Gastroesophageal sphincter (tissue), 4 donors: ENCODE measurements at regions not wholly inside any gene's neighbourhood (a gene's known extent, or its start where the extent isn't known, plus 50 kb on each side); places are given as distances from the start of the nearest gene placed in this dataset.

Experiments used
- ATAC-seq: fragments of 150-250 bp; one replicate; pipeline ENCODE4 v1.9.1; 2016; ENCODE audit warnings: mild to moderate bottlenecking, moderate library complexity
- H3K27ac ChIP-seq, 4 donors: fragments of 200-600 bp; sonication (generic) in 3 of 4; 1 replicate in 3 of 4; 2 replicates in 1 of 4; pipeline ENCODE4 v1.5.1; 2016 to 2019
- H3K27me3 ChIP-seq: fragments of 200-600 bp; sonication (generic); one replicate; pipeline ENCODE4 v1.5.1; 2019
- H3K36me3 ChIP-seq, 2 donors: fragments of 200-600 bp; sonication (generic); one replicate each; pipeline ENCODE4 v1.5.1; 2019; ENCODE audit warnings: control low read depth in 1 of 2
- H3K4me1 ChIP-seq, 3 donors: fragments of 200-600 bp; sonication (generic); 1 replicate in 2 of 3; 2 replicates in 1 of 3; pipeline ENCODE4 v1.5.1; 2016 to 2019; ENCODE audit warnings: control low read depth in 2 of 3
- H3K4me3 ChIP-seq, 2 donors: fragments of 200-600 bp; sonication (generic); one replicate each; pipeline ENCODE4 v1.5.1; 2019; ENCODE audit warnings: mild to moderate bottlenecking in 1 of 2, moderate library complexity in 1 of 2
- H3K9me3 ChIP-seq, 3 donors: fragments of 200-600 bp; sonication (generic); one replicate each; pipeline ENCODE4 v1.5.1; 2017 to 2019; ENCODE audit warnings: control low read depth in 2 of 3
- EP300 ChIP-seq: sonication (generic); formaldehyde crosslinking; IDR thresholded peaks from one replicate; pipeline ENCODE4 v1.6.1; 2017; ENCODE audit warnings: antibody characterized with exemption, mild to moderate bottlenecking
- POLR2A ChIP-seq, 2 donors: fragments of 450-650 bp; IDR thresholded peaks; one replicate each; pipeline ENCODE4 v1.6.1; 2017; ENCODE audit warnings: antibody characterized with exemption in 2 of 2, mild to moderate bottlenecking in 2 of 2, moderate library complexity in 1 of 2
- POLR2AphosphoS5 ChIP-seq: sonication (generic); formaldehyde crosslinking; IDR thresholded peaks from one replicate; pipeline ENCODE4 v1.6.1; 2017; ENCODE audit warnings: antibody characterized with exemption
- WGBS, 2 donors: methylation state at CpG; one replicate each; pipeline ENCODE4 v1.1.5; 2018; ENCODE audit warnings: low coverage in 1 of 2; 5-methylcytosine and 5-hydroxymethylcytosine counted together
- TF ChIP-seq, protein P1 (sequence below), 4 experiments: fragments of 200-600 bp in 2 of 4; fragments of 450-650 bp in 2 of 4; sonication (generic) in 1 of 4; IDR thresholded peaks; one replicate each; pipeline ENCODE4 v1.5.1; 2017 to 2019; ENCODE audit warnings: antibody characterized with exemption in 4 of 4, mild to moderate bottlenecking in 2 of 4, moderate library complexity in 2 of 4

DNA sequence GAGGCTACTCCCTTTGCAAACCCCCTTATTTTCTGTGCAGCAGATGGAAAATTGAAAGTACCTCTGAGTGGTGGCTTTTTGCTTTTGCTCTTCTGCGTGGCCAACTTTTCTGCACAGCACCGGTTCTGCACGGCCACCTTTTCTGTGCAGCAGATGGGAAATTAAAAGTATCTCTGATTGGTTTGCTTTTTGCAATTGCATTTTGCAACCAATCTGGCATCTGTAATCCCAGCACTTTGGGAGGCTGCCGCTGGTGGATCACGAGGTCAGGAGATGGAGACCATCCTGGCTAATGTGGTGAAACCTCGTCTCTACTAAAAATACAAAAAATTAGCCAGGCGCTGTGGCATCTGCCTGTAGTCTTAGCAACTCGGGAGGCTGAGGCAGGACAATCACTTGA is 79.5 kb upstream of the CHMP2B start:
- no peak for TF ChIP-seq EP300
- TF ChIP-seq POLR2A (IDR thresholded peaks at IDR 0.05): no peak
- no peak for TF ChIP-seq POLR2AphosphoS5
- WGBS, 2 donors: 89 to 92% methylated on average over 3 to 8 of the region's 8 CpGs

DNA sequence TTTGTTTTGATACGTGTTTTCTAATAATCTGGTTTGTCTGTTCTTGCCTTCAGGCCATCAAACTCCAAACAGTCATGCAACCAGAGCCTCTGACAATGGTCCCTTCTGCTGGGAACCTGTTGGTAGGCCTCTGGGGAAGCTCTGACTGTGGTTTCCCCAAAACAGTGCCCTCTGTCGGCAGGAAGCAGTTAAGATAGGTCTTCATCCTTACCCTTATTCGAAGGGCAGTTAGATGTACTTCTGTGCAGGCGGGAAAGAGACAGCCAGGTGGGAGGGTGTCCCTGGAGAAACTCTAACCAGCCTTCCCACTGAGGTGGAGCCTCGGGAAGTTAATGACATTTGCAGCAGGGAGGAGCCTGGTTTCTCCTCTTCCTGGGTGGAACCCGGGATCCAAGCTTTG is 81.6 kb upstream of the CHMP2B start:
- H3K27ac ChIP-seq: no peak overlapping the region
- no peaks in the 10 kb centered on the region for H3K4me1 ChIP-seq
- H3K36me3 ChIP-seq: no peaks in the 10 kb centered on the region
- 50% methylated on average over 2 of the region's 6 CpGs; no CpG with 5 or more reads in 1 of the 2 donors for WGBS, 2 donors
- peaks cover 0 to 16% (median 0%) of the 10 kb centered on the region in 3 donors for H3K9me3 ChIP-seq
- no peak for ATAC-seq
- TF ChIP-seq POLR2A (IDR thresholded peaks at IDR 0.05) (no peak), POLR2AphosphoS5 (no peak), EP300 (no peak)
- TF ChIP-seq, protein P1, sequence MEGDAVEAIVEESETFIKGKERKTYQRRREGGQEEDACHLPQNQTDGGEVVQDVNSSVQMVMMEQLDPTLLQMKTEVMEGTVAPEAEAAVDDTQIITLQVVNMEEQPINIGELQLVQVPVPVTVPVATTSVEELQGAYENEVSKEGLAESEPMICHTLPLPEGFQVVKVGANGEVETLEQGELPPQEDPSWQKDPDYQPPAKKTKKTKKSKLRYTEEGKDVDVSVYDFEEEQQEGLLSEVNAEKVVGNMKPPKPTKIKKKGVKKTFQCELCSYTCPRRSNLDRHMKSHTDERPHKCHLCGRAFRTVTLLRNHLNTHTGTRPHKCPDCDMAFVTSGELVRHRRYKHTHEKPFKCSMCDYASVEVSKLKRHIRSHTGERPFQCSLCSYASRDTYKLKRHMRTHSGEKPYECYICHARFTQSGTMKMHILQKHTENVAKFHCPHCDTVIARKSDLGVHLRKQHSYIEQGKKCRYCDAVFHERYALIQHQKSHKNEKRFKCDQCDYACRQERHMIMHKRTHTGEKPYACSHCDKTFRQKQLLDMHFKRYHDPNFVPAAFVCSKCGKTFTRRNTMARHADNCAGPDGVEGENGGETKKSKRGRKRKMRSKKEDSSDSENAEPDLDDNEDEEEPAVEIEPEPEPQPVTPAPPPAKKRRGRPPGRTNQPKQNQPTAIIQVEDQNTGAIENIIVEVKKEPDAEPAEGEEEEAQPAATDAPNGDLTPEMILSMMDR (IDR thresholded peaks at IDR 0.05): no peak
- no peak overlapping the region for H3K4me3 ChIP-seq
- H3K27me3 ChIP-seq: no peaks in the 10 kb centered on the region

More for the DNA sequence above, 79.5 kb upstream of the CHMP2B start:
- no peak overlapping the region for H3K27ac ChIP-seq
- H3K9me3 ChIP-seq: no peaks in the 10 kb centered on the region
- no peaks in the 10 kb centered on the region for H3K4me1 ChIP-seq
- H3K4me3 ChIP-seq: no peak overlapping the region
- H3K36me3 ChIP-seq: no peaks in the 10 kb centered on the region
- ATAC-seq: no peak
- no peaks in the 10 kb centered on the region for H3K27me3 ChIP-seq

DNA sequence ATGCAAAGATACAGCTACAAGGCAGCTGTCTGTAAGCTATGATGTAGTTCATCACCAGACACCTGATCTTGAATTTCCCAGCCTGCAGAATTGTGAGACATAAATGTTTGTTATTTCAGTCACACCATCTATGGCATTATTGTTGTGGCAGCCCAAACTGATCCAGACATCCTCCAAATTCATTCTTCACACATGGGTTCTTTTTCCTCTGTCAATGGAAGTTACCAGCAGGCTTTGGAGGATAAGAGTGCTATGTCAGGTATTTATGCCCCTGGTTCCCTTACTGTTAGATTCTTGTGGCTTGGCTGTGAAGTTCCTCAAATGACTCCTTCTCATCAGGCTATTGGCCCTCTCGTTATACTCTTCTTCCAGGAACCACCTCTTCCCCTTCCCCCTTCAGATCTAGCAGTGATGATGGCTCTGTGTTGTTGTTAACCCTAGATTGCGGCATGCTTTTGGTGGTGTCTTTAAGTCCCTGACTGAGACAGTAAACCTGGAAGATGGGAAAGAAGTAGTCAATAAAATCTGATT is 91.0 kb upstream of the CHMP2B start:
- no peaks in the 10 kb centered on the region for H3K4me1 ChIP-seq
- ATAC-seq: no peak
- H3K27me3 ChIP-seq: no peaks in the 10 kb centered on the region
- H3K27ac ChIP-seq: no peak overlapping the region
- H3K9me3 ChIP-seq: peaks cover 0 to 12% (median 0%) of the 10 kb centered on the region in 3 donors
- 65% methylated on average over 2 of the region's 2 CpGs; no CpG with 5 or more reads in 1 of the 2 donors for WGBS, 2 donors
- H3K36me3 ChIP-seq: no peaks in the 10 kb centered on the region
- TF ChIP-seq POLR2A (IDR thresholded peaks at IDR 0.05): no peak
- no peak for TF ChIP-seq EP300
- TF ChIP-seq, protein P1 (IDR thresholded peaks at IDR 0.05): no peak
- no peak for TF ChIP-seq POLR2AphosphoS5
- H3K4me3 ChIP-seq: no peak overlapping the region

DNA sequence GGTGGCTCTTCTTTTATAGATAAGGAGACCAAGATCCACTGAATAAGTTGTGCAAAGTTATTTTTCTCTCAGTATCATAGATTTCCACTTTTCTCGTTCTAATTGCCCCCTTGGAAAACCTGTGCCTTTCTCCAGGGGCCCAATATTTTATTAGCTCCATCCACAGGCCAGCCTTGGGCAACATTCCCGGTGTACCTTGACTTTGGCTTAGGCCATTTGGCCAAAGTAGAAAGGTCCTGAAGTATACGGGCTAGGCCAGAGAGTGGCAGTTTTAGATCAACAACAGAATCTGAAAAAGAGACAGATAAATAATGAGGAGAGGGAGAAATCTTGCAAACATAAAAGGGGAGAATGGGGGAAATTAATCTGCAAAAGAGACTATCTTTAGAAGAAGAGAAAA is 91.7 kb upstream of the CHMP2B start:
- Histone ChIP-seq H3K27me3 (no peaks in the 10 kb centered on the region), H3K27ac (no peak overlapping the region), H3K4me3 (no peak overlapping the region), H3K4me1 (no peaks in the 10 kb centered on the region), H3K9me3 (peaks cover 0 to 5% (median 0%) of the 10 kb centered on the region in 3 donors), H3K36me3 (no peaks in the 10 kb centered on the region)
- ATAC-seq: no peak
- TF ChIP-seq POLR2AphosphoS5 (no peak), EP300 (no peak), POLR2A (IDR thresholded peaks at IDR 0.05) (no peak)
- TF ChIP-seq, protein P1 (IDR thresholded peaks at IDR 0.05): no peak
- WGBS, 2 donors: 64 to 80% methylated on average over 3 of the region's 3 CpGs

DNA sequence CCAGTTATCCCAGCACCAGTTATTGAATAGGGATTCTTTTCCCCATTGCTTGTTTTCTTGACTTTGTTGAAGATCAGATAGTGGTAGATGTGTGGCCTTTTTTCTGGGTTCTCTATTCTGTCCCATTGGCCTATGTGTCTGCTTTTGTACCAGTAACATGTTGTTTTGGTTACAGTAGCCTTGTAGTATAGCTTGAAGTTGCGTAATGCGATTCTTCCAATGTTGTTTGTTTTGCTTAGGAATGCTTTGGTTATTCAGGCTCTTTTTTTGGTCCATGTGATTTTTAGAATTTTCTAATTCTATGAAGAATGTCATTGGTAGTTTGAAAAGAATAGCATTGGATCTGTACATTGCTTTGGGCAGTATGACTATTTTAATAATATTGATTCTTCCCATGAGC is 94.3 kb upstream of the CHMP2B start:
- no peaks in the 10 kb centered on the region for H3K9me3 ChIP-seq
- TF ChIP-seq, protein P1 (IDR thresholded peaks at IDR 0.05): no peak
- TF ChIP-seq POLR2A (IDR thresholded peaks at IDR 0.05) (no peak), POLR2AphosphoS5 (no peak), EP300 (no peak)
- WGBS, 2 donors: 100% methylated on average over 2 of the region's 2 CpGs
- no peak overlapping the region for H3K4me3 ChIP-seq
- no peaks in the 10 kb centered on the region for H3K36me3 ChIP-seq
- H3K27me3 ChIP-seq: no peaks in the 10 kb centered on the region
- no peak for ATAC-seq
- no peaks in the 10 kb centered on the region for H3K4me1 ChIP-seq
- H3K27ac ChIP-seq: no peak overlapping the region
